Right lobe of liver (tissue), 4 donors: ENCODE measurements at regions not wholly inside any gene's neighbourhood (a gene's known extent, or its start where the extent isn't known, plus 50 kb on each side); places are given as distances from the start of the nearest gene placed in this dataset.

Experiments used
- POLR2A ChIP-seq: fragments of 450-650 bp; IDR thresholded peaks from one replicate; pipeline ENCODE4 v1.6.1; 2017; ENCODE audit warnings: antibody characterized with exemption, mild to moderate bottlenecking
- TF ChIP-seq, protein P1 (sequence below), 4 donors: fragments of 200-600 bp in 3 of 4; fragments of 450-650 bp in 1 of 4; IDR thresholded peaks; one replicate each; pipeline versions ENCODE4 v1.5.1 to v1.8.0; 2016 to 2022; ENCODE audit warnings: antibody characterized with exemption in 4 of 4, mild to moderate bottlenecking in 2 of 4
- donor health status: DM: no; HTN: no; CAD: no.
- donor health status: DM: no; HTN: no; CAD: no.
- donor health status: DM: no; HTN: yes; CAD: no.

DNA sequence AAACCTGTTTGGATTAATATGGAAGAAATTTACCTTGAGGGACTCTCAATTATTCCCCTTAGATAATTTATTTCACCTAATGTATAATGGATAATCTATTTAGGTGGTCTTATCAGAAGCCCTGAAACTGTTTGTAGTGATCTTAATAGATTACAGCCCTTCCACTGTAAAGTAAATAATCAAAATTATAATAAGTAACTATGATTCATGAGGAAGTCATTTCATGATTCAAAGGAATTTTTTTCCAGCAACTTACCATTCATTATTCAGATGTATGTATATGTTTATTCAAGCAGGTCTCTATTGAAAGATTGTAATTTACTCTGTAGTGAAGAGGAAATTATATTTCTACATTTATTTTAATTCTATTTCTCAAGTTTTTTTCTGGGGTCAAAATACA is 250.6 kb upstream of the ROBO1 start:
- no peak for TF ChIP-seq POLR2A
- TF ChIP-seq, protein P1, sequence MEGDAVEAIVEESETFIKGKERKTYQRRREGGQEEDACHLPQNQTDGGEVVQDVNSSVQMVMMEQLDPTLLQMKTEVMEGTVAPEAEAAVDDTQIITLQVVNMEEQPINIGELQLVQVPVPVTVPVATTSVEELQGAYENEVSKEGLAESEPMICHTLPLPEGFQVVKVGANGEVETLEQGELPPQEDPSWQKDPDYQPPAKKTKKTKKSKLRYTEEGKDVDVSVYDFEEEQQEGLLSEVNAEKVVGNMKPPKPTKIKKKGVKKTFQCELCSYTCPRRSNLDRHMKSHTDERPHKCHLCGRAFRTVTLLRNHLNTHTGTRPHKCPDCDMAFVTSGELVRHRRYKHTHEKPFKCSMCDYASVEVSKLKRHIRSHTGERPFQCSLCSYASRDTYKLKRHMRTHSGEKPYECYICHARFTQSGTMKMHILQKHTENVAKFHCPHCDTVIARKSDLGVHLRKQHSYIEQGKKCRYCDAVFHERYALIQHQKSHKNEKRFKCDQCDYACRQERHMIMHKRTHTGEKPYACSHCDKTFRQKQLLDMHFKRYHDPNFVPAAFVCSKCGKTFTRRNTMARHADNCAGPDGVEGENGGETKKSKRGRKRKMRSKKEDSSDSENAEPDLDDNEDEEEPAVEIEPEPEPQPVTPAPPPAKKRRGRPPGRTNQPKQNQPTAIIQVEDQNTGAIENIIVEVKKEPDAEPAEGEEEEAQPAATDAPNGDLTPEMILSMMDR (IDR thresholded peaks at IDR 0.05), result no peak
